HK-2 (cell line): ENCODE measurements at regions not wholly inside any gene's neighbourhood (a gene's known extent, or its start where the extent isn't known, plus 50 kb on each side); places are given as distances from the start of the nearest gene placed in this dataset.
"Not testable (repeated sequence)": the region's sequence is repeated elsewhere in the genome, so short reads cannot be mapped to it uniquely, and the experiment has no call there.

Experiments used
- DNase-seq: peaks from one replicate; pipeline ENCODE4 v3.0.0-alpha.2; 2018; ENCODE audit not compliant: unreplicated experiment

- DNase-seq = no peak
Observed at GRCh38 chr3:150129166-150129565, 158.5 kb upstream of the PFN2 start.

GRCh38 chr3:150128126-150128525, 157.4 kb upstream of the PFN2 start:
- DNase-seq = no peak

GRCh38 chr3:150127011-150127490, 156.4 kb upstream of the PFN2 start:
- DNase-seq = no peak

GRCh38 chr3:150124142-150124541, 153.4 kb upstream of the PFN2 start:
- no peak for DNase-seq

- not testable (repeated sequence) for DNase-seq
Observed at GRCh38 chr3:150123249-150123648, 152.6 kb upstream of the PFN2 start.

- no peak for DNase-seq
Observed at GRCh38 chr3:150118219-150118618, 147.5 kb upstream of the PFN2 start.

GRCh38 chr3:150117076-150117475, 146.4 kb upstream of the PFN2 start:
- no peak for DNase-seq

- no peak for DNase-seq
Observed at GRCh38 chr3:150116196-150116595, 145.5 kb upstream of the PFN2 start.

- no peak for DNase-seq
Observed at GRCh38 chr3:150114873-150115540, 144.3 kb upstream of the PFN2 start.

- DNase-seq = no peak
Observed at GRCh38 chr3:150114273-150114672, 143.6 kb upstream of the PFN2 start.

- DNase-seq = no peak
Observed at GRCh38 chr3:150110097-150110496, 139.4 kb upstream of the PFN2 start.

GRCh38 chr3:150107429-150108175, 136.9 kb upstream of the PFN2 start:
- no peak for DNase-seq

GRCh38 chr3:150106740-150107428, 136.2 kb upstream of the PFN2 start:
- peak; percentile 28 for DNase-seq

- DNase-seq = no peak
Observed at GRCh38 chr3:150105886-150106612, 135.4 kb upstream of the PFN2 start.

GRCh38 chr3:150105025-150105424, 134.3 kb upstream of the PFN2 start:
- no peak for DNase-seq

GRCh38 chr3:150104564-150104963, 133.9 kb upstream of the PFN2 start:
- no peak for DNase-seq

- no peak for DNase-seq
Observed at GRCh38 chr3:150101016-150101415, 130.3 kb upstream of the PFN2 start.

GRCh38 chr3:150098621-150099020, 127.9 kb upstream of the PFN2 start:
- DNase-seq = no peak

- DNase-seq = no peak
Observed at GRCh38 chr3:150097588-150097890, 126.8 kb upstream of the PFN2 start.

GRCh38 chr3:150096700-150097587, 126.2 kb upstream of the PFN2 start:
- no peak for DNase-seq
